ENCODE measurements at regions not wholly inside any gene's neighbourhood (a gene's known extent, or its start where the extent isn't known, plus 50 kb on each side); places are given as distances from the start of the nearest gene placed in this dataset.

GRCh38 chr12:123076604-123077297 lies 74.1 kb downstream of the PITPNM2 start:
- Histone ChIP-seq H3K79me2 (ENCODE audit: insufficient read depth, low read length) (no peaks in the 10 kb centered on the region), H2AFZ (ENCODE audit: insufficient read depth, low read depth, low read length, poor library complexity, severe bottlenecking) (no peak overlapping the region)
- peaks cover 15% of the 10 kb centered on the region for H3K4me1 Mint-ChIP-seq

GRCh38 chr12:123075646-123076171 lies 75.2 kb downstream of the PITPNM2 start:
- no peak for TF ChIP-seq CTCF (IDR thresholded peaks at IDR 0.05)
- H3K27me3 ChIP-seq (ENCODE audit: control insufficient read depth in 2 of 2, insufficient read depth in 2 of 2, low read length in 2 of 2): no peaks in the 10 kb centered on the region
- H3K9me3 ChIP-seq (replicated peaks in 1 of 2; ENCODE audit: control insufficient read depth in 1 of 2, insufficient read depth in 1 of 2, low read length in 2 of 2): no peaks in the 10 kb centered on the region
- H2AFZ ChIP-seq (ENCODE audit: insufficient read depth, low read depth, low read length, poor library complexity, severe bottlenecking): no peak overlapping the region
- peaks cover 15% of the 10 kb centered on the region for H3K4me1 Mint-ChIP-seq
- intact Hi-C loops (cut with micrococcal nuclease): no loop called here
- no peak overlapping the region for H3K4me3 ChIP-seq (replicated peaks in 1 of 3; ENCODE audit: low read depth in 2 of 3, low read length in 3 of 3)
- no peak for DNase-seq
- no peak overlapping the region for H3K27ac ChIP-seq (ENCODE audit: low read depth in 1 of 2, low read length in 2 of 2)
- no peaks in the 10 kb centered on the region for H3K9me3 Mint-ChIP-seq
- no peaks in the 10 kb centered on the region for H3K36me3 Mint-ChIP-seq
- no peaks in the 10 kb centered on the region for H3K36me3 ChIP-seq (replicated peaks in 1 of 2; ENCODE audit: control insufficient read depth in 1 of 2, insufficient read depth in 2 of 2, low read length in 2 of 2)
- no peaks in the 10 kb centered on the region for H3K4me1 ChIP-seq (ENCODE audit: control insufficient read depth in 1 of 2, insufficient read depth in 2 of 2, low read length in 2 of 2)
- no peaks in the 10 kb centered on the region for H4K20me1 ChIP-seq (ENCODE audit: insufficient read depth, low read length)
- no peak overlapping the region for H3K9ac ChIP-seq (ENCODE audit: insufficient read depth, low read length, poor library complexity, severe bottlenecking)
- peaks cover 2% of the 10 kb centered on the region in 3 donors for H3K27me3 Mint-ChIP-seq (ENCODE audit: low read depth in 3 of 3)
- H3K27ac Mint-ChIP-seq: peak overlapping the region in 1 of 7 donors; percentile 61
- 95% methylated on average over 16 of the region's 16 CpGs for WGBS (ENCODE audit: insufficient coverage)
- no peak overlapping the region for H3K4me2 ChIP-seq (replicated peaks; ENCODE audit: extremely low read depth, low read length, poor library complexity, severe bottlenecking)
- no peaks in the 10 kb centered on the region for H3K79me2 ChIP-seq (ENCODE audit: insufficient read depth, low read length)
- peak overlapping the region in 1 of 2 donors; percentile 52 for H3K4me3 Mint-ChIP-seq

More at GRCh38 chr12:123076604-123077297, 74.1 kb downstream of the PITPNM2 start:
- Mint-ChIP-seq H3K27ac (peak overlapping the region in 1 of 7 donors; percentile 34), H3K27me3 (ENCODE audit: low read depth in 3 of 3) (peaks cover 2% of the 10 kb centered on the region in 3 donors), H3K36me3 (no peaks in the 10 kb centered on the region), H3K9me3 (no peaks in the 10 kb centered on the region), H3K4me3 (no peak overlapping the region)
- Histone ChIP-seq H4K20me1 (ENCODE audit: insufficient read depth, low read length) (no peaks in the 10 kb centered on the region), H3K36me3 (replicated peaks in 1 of 2; ENCODE audit: control insufficient read depth in 1 of 2, insufficient read depth in 2 of 2, low read length in 2 of 2) (no peaks in the 10 kb centered on the region), H3K9me3 (replicated peaks in 1 of 2; ENCODE audit: control insufficient read depth in 1 of 2, insufficient read depth in 1 of 2, low read length in 2 of 2) (no peaks in the 10 kb centered on the region), H3K27me3 (ENCODE audit: control insufficient read depth in 2 of 2, insufficient read depth in 2 of 2, low read length in 2 of 2) (no peaks in the 10 kb centered on the region), H3K27ac (ENCODE audit: low read depth in 1 of 2, low read length in 2 of 2) (no peak overlapping the region), H3K4me3 (replicated peaks in 1 of 3; ENCODE audit: low read depth in 2 of 3, low read length in 3 of 3) (no peak overlapping the region), H3K4me1 (ENCODE audit: control insufficient read depth in 1 of 2, insufficient read depth in 2 of 2, low read length in 2 of 2) (no peaks in the 10 kb centered on the region), H3K9ac (ENCODE audit: insufficient read depth, low read length, poor library complexity, severe bottlenecking) (no peak overlapping the region), H3K4me2 (replicated peaks; ENCODE audit: extremely low read depth, low read length, poor library complexity, severe bottlenecking) (no peak overlapping the region)
- 87% methylated on average over 6 of the region's 11 CpGs for WGBS (ENCODE audit: insufficient coverage)
- no peak for TF ChIP-seq CTCF (IDR thresholded peaks at IDR 0.05)
- no peak for DNase-seq
- intact Hi-C loops (cut with micrococcal nuclease): no loop called here
